ENCODE measurements at regions not wholly inside any gene's neighbourhood (a gene's known extent, or its start where the extent isn't known, plus 50 kb on each side); places are given as distances from the start of the nearest gene placed in this dataset.

DNA sequence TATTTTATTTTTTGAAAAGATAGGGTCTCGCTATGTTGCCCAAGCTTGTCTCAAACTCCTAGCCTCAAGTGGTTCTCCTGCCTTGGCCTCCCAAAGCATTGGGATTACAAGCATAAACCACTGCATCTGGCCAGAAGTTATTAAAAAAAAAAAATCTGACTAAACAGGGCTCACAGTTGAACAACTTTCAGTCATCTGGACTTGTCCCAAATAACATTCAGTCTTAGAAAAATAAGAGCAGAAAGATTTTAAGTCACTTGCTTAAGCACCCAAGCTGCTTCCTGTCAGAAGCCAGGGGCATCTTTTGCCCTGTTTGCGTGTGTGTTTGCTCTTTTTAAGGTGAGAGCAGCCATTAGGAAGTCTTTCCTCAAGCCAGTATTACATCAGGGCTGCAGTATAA is 286.8 kb downstream of the LMO4 start:
- no peak for DNase-seq
- TF ChIP-seq EP300 (IDR thresholded peaks at IDR 0.05; ENCODE audit: low read depth) (no peak), POLR2AphosphoS5 (IDR thresholded peaks at IDR 0.05) (no peak)
- H3K27ac ChIP-seq, result peak overlapping the region in 1 of 4 donors; percentile 38
- H3K4me1 ChIP-seq, result peaks cover 0 to 7% (median 1%) of the 10 kb centered on the region in 4 donors
- peaks cover 0 to 5% of the 10 kb centered on the region in 2 donors for H3K9me3 ChIP-seq
- H3K4me3 ChIP-seq, result no peak overlapping the region
- intact Hi-C loops (cut with DNase I; ENCODE audit: low total_unique reads) (no loop called here), in situ Hi-C loops (cut with MboI; ENCODE audit: low pct_ligation_motif_present in 1 of 4, low pct_unique_long_range_greater_than_20kb in 1 of 4, low sequenced_read_pairs in 3 of 4) (no loop called here)
- 82 to 88% methylated on average over 1 to 2 of the region's 2 CpGs for WGBS, 2 donors (ENCODE audit: low coverage in 1 of 2)
- no peaks in the 10 kb centered on the region for H3K27me3 ChIP-seq
- no peaks in the 10 kb centered on the region for H3K36me3 ChIP-seq

DNA sequence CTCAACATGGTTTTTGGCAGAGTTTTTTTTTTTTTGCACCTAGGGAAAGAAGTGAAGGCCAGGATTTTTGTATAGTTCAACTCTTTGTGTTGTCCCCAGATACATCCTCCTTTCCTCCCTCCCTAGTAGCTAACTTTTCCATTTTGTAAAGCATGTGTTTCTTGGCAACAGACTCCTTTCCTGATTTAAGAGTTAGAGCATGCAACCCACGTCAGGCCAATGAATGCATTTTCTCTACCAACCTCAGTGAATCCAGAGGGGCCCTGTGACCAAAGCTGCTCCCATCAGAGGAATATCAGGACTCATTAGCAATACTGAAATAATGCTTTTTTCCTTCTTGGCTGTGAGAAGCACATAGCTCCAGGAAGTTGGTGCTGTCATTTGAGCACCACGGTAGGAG is 287.2 kb downstream of the LMO4 start:
- Histone ChIP-seq H3K9me3 (peaks cover 0 to 5% of the 10 kb centered on the region in 2 donors), H3K27ac (peak overlapping the region in 1 of 4 donors; percentile 38), H3K27me3 (no peaks in the 10 kb centered on the region), H3K4me1 (peaks cover 0 to 7% (median 1%) of the 10 kb centered on the region in 4 donors), H3K4me3 (no peak overlapping the region), H3K36me3 (no peaks in the 10 kb centered on the region)
- intact Hi-C loops (cut with DNase I; ENCODE audit: low total_unique reads) (no loop called here), in situ Hi-C loops (cut with MboI; ENCODE audit: low pct_ligation_motif_present in 1 of 4, low pct_unique_long_range_greater_than_20kb in 1 of 4, low sequenced_read_pairs in 3 of 4) (no loop called here)
- TF ChIP-seq POLR2AphosphoS5 (IDR thresholded peaks at IDR 0.05) (no peak), EP300 (IDR thresholded peaks at IDR 0.05; ENCODE audit: low read depth) (no peak), POLR2A (IDR thresholded peaks at IDR 0.05) (no peak)
- TF ChIP-seq, protein P1, sequence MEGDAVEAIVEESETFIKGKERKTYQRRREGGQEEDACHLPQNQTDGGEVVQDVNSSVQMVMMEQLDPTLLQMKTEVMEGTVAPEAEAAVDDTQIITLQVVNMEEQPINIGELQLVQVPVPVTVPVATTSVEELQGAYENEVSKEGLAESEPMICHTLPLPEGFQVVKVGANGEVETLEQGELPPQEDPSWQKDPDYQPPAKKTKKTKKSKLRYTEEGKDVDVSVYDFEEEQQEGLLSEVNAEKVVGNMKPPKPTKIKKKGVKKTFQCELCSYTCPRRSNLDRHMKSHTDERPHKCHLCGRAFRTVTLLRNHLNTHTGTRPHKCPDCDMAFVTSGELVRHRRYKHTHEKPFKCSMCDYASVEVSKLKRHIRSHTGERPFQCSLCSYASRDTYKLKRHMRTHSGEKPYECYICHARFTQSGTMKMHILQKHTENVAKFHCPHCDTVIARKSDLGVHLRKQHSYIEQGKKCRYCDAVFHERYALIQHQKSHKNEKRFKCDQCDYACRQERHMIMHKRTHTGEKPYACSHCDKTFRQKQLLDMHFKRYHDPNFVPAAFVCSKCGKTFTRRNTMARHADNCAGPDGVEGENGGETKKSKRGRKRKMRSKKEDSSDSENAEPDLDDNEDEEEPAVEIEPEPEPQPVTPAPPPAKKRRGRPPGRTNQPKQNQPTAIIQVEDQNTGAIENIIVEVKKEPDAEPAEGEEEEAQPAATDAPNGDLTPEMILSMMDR (IDR thresholded peaks at IDR 0.05), result no peak
- DNase-seq, result no peak
- WGBS, 2 donors (ENCODE audit: low coverage in 1 of 2), result 68% methylated on average over 2 of the region's 2 CpGs

DNA sequence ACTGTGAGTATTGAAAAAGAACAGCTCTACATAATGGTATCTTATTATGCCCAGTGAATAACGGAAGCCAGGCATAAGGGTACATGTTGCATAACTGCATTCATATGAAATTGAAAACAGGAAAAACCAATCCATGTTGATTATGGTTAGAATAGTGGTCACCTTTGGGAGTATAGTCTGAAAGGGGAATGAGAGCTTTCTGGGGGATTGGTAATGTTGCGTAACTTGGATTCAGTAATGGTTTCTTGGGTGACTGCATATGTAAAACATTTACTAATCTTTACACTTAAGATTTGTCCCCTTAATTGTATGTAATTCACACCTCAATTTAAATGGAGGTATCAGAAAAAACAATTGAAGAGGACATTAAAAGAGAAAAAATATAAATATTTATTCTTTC is 292.1 kb downstream of the LMO4 start:
- Histone ChIP-seq H3K27me3 (no peaks in the 10 kb centered on the region), H3K27ac (no peak overlapping the region), H3K36me3 (no peaks in the 10 kb centered on the region), H3K4me1 (no peaks in the 10 kb centered on the region), H3K4me3 (no peak overlapping the region), H3K9me3 (peaks cover 0 to 5% of the 10 kb centered on the region in 2 donors)
- DNase-seq, result no peak
- intact Hi-C loops (cut with DNase I; ENCODE audit: low total_unique reads), result no loop called here
- 95 to 96% methylated on average over 2 of the region's 2 CpGs for WGBS, 2 donors (ENCODE audit: low coverage in 1 of 2)
- in situ Hi-C loops (cut with MboI; ENCODE audit: low pct_ligation_motif_present in 1 of 4, low pct_unique_long_range_greater_than_20kb in 1 of 4, low sequenced_read_pairs in 3 of 4), result no loop called here
- no peak for TF ChIP-seq POLR2A (IDR thresholded peaks at IDR 0.05)
- no peak for TF ChIP-seq POLR2AphosphoS5 (IDR thresholded peaks at IDR 0.05)
- TF ChIP-seq, protein P1 (IDR thresholded peaks at IDR 0.05), result no peak
- TF ChIP-seq EP300 (IDR thresholded peaks at IDR 0.05; ENCODE audit: low read depth), result no peak

DNA sequence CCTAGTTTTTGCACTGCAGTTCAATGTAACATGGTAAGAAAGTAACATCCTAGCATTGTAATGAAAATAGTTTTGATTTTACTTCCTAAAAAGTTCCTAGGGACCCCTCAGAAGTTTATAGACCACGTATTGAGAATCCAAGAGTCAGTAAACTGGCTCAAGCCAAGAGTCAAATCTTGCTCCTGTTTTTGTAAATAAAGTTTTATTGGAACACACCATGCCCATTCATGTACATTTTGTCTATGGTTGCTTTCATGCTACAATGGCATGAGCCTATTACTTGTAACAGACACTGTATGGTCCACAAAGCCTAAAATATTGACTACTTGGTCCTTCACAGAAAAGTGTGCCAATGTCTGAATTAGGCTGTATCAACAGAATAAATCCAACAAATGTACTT is 301.0 kb downstream of the LMO4 start:
- no peak overlapping the region for H3K4me3 ChIP-seq
- in situ Hi-C loops (cut with MboI; ENCODE audit: low pct_ligation_motif_present in 1 of 4, low pct_unique_long_range_greater_than_20kb in 1 of 4, low sequenced_read_pairs in 3 of 4), result no loop called here
- H3K27ac ChIP-seq, result no peak overlapping the region
- DNase-seq, result no peak
- H3K27me3 ChIP-seq, result no peaks in the 10 kb centered on the region
- no peaks in the 10 kb centered on the region for H3K4me1 ChIP-seq
- no peaks in the 10 kb centered on the region for H3K36me3 ChIP-seq
- H3K9me3 ChIP-seq, result no peaks in the 10 kb centered on the region
- no peak for TF ChIP-seq POLR2A (IDR thresholded peaks at IDR 0.05)
- TF ChIP-seq, protein P1 (IDR thresholded peaks at IDR 0.05), result no peak
- no peak for TF ChIP-seq POLR2AphosphoS5 (IDR thresholded peaks at IDR 0.05)
- TF ChIP-seq EP300 (IDR thresholded peaks at IDR 0.05; ENCODE audit: low read depth), result no peak
- 73 to 82% methylated on average over 1 of the region's 1 CpG for WGBS, 2 donors (ENCODE audit: low coverage in 1 of 2)
- intact Hi-C loops (cut with DNase I; ENCODE audit: low total_unique reads), result no loop called here

DNA sequence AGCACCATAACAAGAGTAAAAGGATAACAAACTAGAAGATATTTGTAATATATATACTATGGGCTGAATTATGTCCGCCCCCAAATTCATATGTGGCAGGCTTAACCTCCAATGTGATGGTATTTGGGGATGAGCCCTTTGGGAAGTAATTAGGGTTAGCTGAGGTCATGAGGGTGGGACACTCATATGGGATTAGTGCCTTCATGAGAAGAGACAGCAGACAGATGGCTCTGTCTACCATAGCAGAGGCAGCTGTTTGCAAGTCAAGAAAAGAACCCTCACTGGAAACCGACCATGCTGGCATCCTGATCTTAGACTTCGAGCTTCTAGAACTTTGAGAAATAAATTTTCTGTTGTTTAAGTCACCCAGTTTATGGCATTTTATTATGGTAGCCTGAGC is 303.6 kb downstream of the LMO4 start:
- no peaks in the 10 kb centered on the region for H3K27me3 ChIP-seq
- whole genome bisulfite sequencing, 2 donors (ENCODE audit: low coverage in 1 of 2), result 71 to 79% methylated on average over 3 of the region's 3 CpGs
- in situ Hi-C loops (cut with MboI; ENCODE audit: low pct_ligation_motif_present in 1 of 4, low pct_unique_long_range_greater_than_20kb in 1 of 4, low sequenced_read_pairs in 3 of 4), result no loop called here
- intact Hi-C loops (cut with DNase I; ENCODE audit: low total_unique reads), result no loop called here
- H3K4me1 ChIP-seq, result no peaks in the 10 kb centered on the region
- DNase-seq, result no peak
- no peaks in the 10 kb centered on the region for H3K36me3 ChIP-seq
- H3K27ac ChIP-seq, result no peak overlapping the region
- H3K9me3 ChIP-seq, result no peaks in the 10 kb centered on the region
- no peak overlapping the region for H3K4me3 ChIP-seq
- TF ChIP-seq EP300 (IDR thresholded peaks at IDR 0.05; ENCODE audit: low read depth), result no peak
- TF ChIP-seq POLR2A (IDR thresholded peaks at IDR 0.05), result no peak
- TF ChIP-seq, protein P1 (IDR thresholded peaks at IDR 0.05), result no peak
- no peak for TF ChIP-seq POLR2AphosphoS5 (IDR thresholded peaks at IDR 0.05)
